SK-N-SH (cell line): ENCODE measurements at regions not wholly inside any gene's neighbourhood (a gene's known extent, or its start where the extent isn't known, plus 50 kb on each side); places are given as distances from the start of the nearest gene placed in this dataset.

Experiments used
- CTCF ChIA-PET: fragments of 300-600, 350-600 bp; formaldehyde crosslinking; extraction: SDS; loops from one replicate; lab custom pipeline; 2021; lab: Yijun Ruan, JAX
- POLR2A ChIA-PET: fragments of 350-600 bp; sonication (Branson Sonifier 250); formaldehyde crosslinking; extraction: SDS; loops from one replicate; lab custom pipeline; 2020; ENCODE audit warnings: antibody characterized with exemption, inconsistent platforms; lab: Yijun Ruan, JAX
- DNase-seq: peaks from one replicate; pipeline ENCODE4 v3.0.0; 2012
- H2AFZ ChIP-seq: fragments of 200-600 bp; sonication (generic); 2 replicates; pipeline ENCODE4 v1.8.1; 2016; ENCODE audit warnings: antibody characterized with exemption, mild to moderate bottlenecking, low read depth
- H3F3A ChIP-seq: fragments of 200-600 bp; sonication (generic); replicated peaks from 2 replicates; pipeline ENCODE3; 2016; ENCODE audit warnings: antibody characterized with exemption, mild to moderate bottlenecking; ENCODE audit not compliant: insufficient read depth
- H3K27ac ChIP-seq, 2 experiments: fragments of 200-500 bp in 1 of 2; fragments of 200-600 bp in 1 of 2; sonication (Bioruptor generic) in 1 of 2; sonication (generic), shearing (Covaris generic) in 1 of 2; 2 replicates each; pipeline versions ENCODE4 v1.5.1 to v1.6.1; 2014 to 2016; ENCODE audit warnings: low read depth in 2 of 2, inconsistent platforms in 1 of 2, low read length in 1 of 2, mild to moderate bottlenecking in 1 of 2, mixed read lengths in 1 of 2
- H3K27me3 ChIP-seq: fragments of 200-600 bp; sonication (generic), shearing (Covaris generic); 2 replicates; pipeline ENCODE4 v1.6.1; 2016; ENCODE audit warnings: mixed run types; ENCODE audit not compliant: insufficient read depth
- H3K36me3 ChIP-seq, 2 experiments: fragments of 200-500 bp in 1 of 2; fragments of 200-600 bp in 1 of 2; sonication (Bioruptor generic) in 1 of 2; sonication (generic) in 1 of 2; replicated peaks in 1 of 2; 2 replicates each; pipeline versions ENCODE3 to v1.5.1; 2014 to 2016; ENCODE audit warnings: low read length in 1 of 2, mild to moderate bottlenecking in 1 of 2; ENCODE audit not compliant: insufficient read depth in 2 of 2, control insufficient read depth in 1 of 2
- H3K4me1 ChIP-seq, 2 experiments: fragments of 200-500 bp in 1 of 2; fragments of 200-600 bp in 1 of 2; sonication (Bioruptor generic) in 1 of 2; sonication (generic), shearing (Covaris generic) in 1 of 2; 2 replicates each; pipeline versions ENCODE4 v1.5.1 to v1.6.1; 2014 to 2016; ENCODE audit warnings: low read depth in 1 of 2, low read length in 1 of 2, mixed run types in 1 of 2; ENCODE audit not compliant: insufficient read depth in 2 of 2, control insufficient read depth in 1 of 2
- H3K4me2 ChIP-seq: fragments of 200-600 bp; sonication (generic), shearing (Covaris generic); 2 replicates; pipeline ENCODE4 v1.6.1; 2017; ENCODE audit warnings: mixed run types
- H3K4me3 ChIP-seq, 2 experiments: fragments of 200-500 bp in 1 of 2; fragments of 200-600 bp in 1 of 2; sonication (Bioruptor generic) in 1 of 2; sonication (generic), shearing (Covaris generic) in 1 of 2; 2 replicates each; pipeline versions ENCODE4 v1.5.1 to v1.8.1; 2014 to 2016; ENCODE audit warnings: low read depth in 2 of 2, inconsistent platforms in 1 of 2, low read length in 1 of 2, mild to moderate bottlenecking in 1 of 2, mixed read lengths in 1 of 2, moderate library complexity in 1 of 2
- H3K79me2 ChIP-seq: fragments of 200-600 bp; sonication (generic); 2 replicates; pipeline ENCODE4 v1.8.1; 2017; ENCODE audit warnings: mild to moderate bottlenecking; ENCODE audit not compliant: insufficient read depth
- H3K9ac ChIP-seq: fragments of 200-600 bp; sonication (generic); 2 replicates; pipeline ENCODE4 v1.6.1; 2017; ENCODE audit warnings: mixed run types
- H3K9me2 ChIP-seq: fragments of 200-600 bp; sonication (generic); 2 replicates; pipeline ENCODE4 v1.6.1; 2017; ENCODE audit warnings: mixed run types
- H3K9me3 ChIP-seq: fragments of 200-600 bp; sonication (generic); 2 replicates; pipeline ENCODE4 v1.6.1; 2017; ENCODE audit warnings: mixed run types, mild to moderate bottlenecking, moderate library complexity
- H4K20me1 ChIP-seq: fragments of 200-600 bp; sonication (generic); 2 replicates; pipeline ENCODE4 v1.6.1; 2017; ENCODE audit warnings: mild to moderate bottlenecking, mixed run types; ENCODE audit not compliant: insufficient read depth
- CHD2 ChIP-seq: fragments of 150-350 bp; IDR thresholded peaks from 2 replicates; pipeline ENCODE4 v1.6.1; 2018; ENCODE audit warnings: low read length; ENCODE audit not compliant: partially characterized antibody
- CTCF ChIP-seq: fragments of 200-600 bp; sonication (generic); IDR thresholded peaks from 2 replicates; pipeline ENCODE4 v1.6.1; 2017; ENCODE audit warnings: antibody characterized with exemption, mild to moderate bottlenecking, moderate library complexity
- ELF1 ChIP-seq: IDR thresholded peaks from 2 replicates; pipeline ENCODE4 v1.4.0; 2012
- EP300 ChIP-seq, 2 experiments: IDR thresholded peaks; 2 replicates each; pipeline versions ENCODE4 v1.4.0 to v1.6.1; 2012; ENCODE audit warnings: borderline replicate concordance in 1 of 2, low read depth in 1 of 2, low read length in 1 of 2
- EZH2phosphoT487 ChIP-seq: fragments of 200-600 bp; sonication (generic); IDR thresholded peaks from 2 replicates; pipeline ENCODE4 v1.6.1; 2017; ENCODE audit warnings: low read depth, mixed run types, mild to moderate bottlenecking, antibody characterized with exemption, moderate library complexity, borderline replicate concordance
- FOXJ3 ChIP-seq: sonication (generic); formaldehyde crosslinking; IDR thresholded peaks from 2 replicates; pipeline ENCODE4 v1.5.1; 2020; ENCODE audit warnings: mild to moderate bottlenecking, missing genetic modification reagents
- GABPA ChIP-seq: IDR thresholded peaks from 2 replicates; pipeline ENCODE4 v1.4.0; 2012; ENCODE audit warnings: low read depth, mild to moderate bottlenecking
- GATA2 ChIP-seq: sonication (generic); formaldehyde crosslinking; IDR thresholded peaks from 2 replicates; pipeline ENCODE4 v1.5.0; 2020; ENCODE audit warnings: mild to moderate bottlenecking, missing genetic modification reagents
- IRF3 ChIP-seq: fragments of 150-350 bp; IDR thresholded peaks from 2 replicates; pipeline ENCODE4 v1.6.1; 2016; ENCODE audit warnings: mild to moderate bottlenecking, low read depth, low read length
- JUND ChIP-seq: IDR thresholded peaks from 2 replicates; pipeline ENCODE4 v1.4.0; 2012
- MAX ChIP-seq: IDR thresholded peaks from 2 replicates; pipeline ENCODE4 v1.4.0; 2012; ENCODE audit warnings: low read depth
- MEF2A ChIP-seq: IDR thresholded peaks from 2 replicates; pipeline ENCODE4 v1.4.0; 2012; ENCODE audit warnings: low read depth, borderline replicate concordance
- MXI1 ChIP-seq: IDR thresholded peaks from 2 replicates; pipeline ENCODE4 v1.6.1; 2012; ENCODE audit warnings: mild to moderate bottlenecking, low read depth, low read length, improper control_type of control experiment
- NRF1 ChIP-seq: IDR thresholded peaks from 2 replicates; pipeline ENCODE4 v1.6.1; 2012; ENCODE audit warnings: low read depth, mild to moderate bottlenecking, low read length
- RCOR1 ChIP-seq: fragments of 150-350 bp; IDR thresholded peaks from 2 replicates; pipeline ENCODE4 v1.6.1; 2017; ENCODE audit warnings: antibody characterized with exemption, low read length
- REST ChIP-seq: IDR thresholded peaks from 2 replicates; pipeline ENCODE4 v1.6.1; 2012; ENCODE audit warnings: mild to moderate bottlenecking, low read depth, low read length, moderate library complexity
- RFX5 ChIP-seq: IDR thresholded peaks from 2 replicates; pipeline ENCODE4 v1.6.1; 2012; ENCODE audit warnings: mild to moderate bottlenecking, improper control_type of control experiment, low read length
- SMC3 ChIP-seq: IDR thresholded peaks from 2 replicates; pipeline ENCODE4 v1.6.1; 2012; ENCODE audit warnings: low read depth, low read length, improper control_type of control experiment
- TCF12 ChIP-seq: IDR thresholded peaks from 2 replicates; pipeline ENCODE4 v1.4.0; 2012
- TEAD4 ChIP-seq: IDR thresholded peaks from 2 replicates; pipeline ENCODE4 v1.4.0; 2012; ENCODE audit warnings: mild to moderate bottlenecking, borderline replicate concordance; ENCODE audit not compliant: insufficient read depth
- YY1 ChIP-seq: IDR thresholded peaks from 2 replicates; pipeline ENCODE4 v1.4.0; 2012; ENCODE audit warnings: low read depth, mild to moderate bottlenecking
- WGBS: methylation state at CpG from one replicate; pipeline ENCODE4 v1.1.6; 2017; ENCODE audit warnings: low lambda C conversion rate; 5-methylcytosine and 5-hydroxymethylcytosine counted together

- CTCF ChIA-PET = interaction anchor here (0.8 kb wide), 1 partner anchor 93 kb away, joined by 3 read pairs; no protein-coding TSS in a partner anchor
- POLR2A ChIA-PET = no interaction called here
Observed at GRCh38 chr4:94397635-94398034, 54.1 kb upstream of the PDLIM5 start.

GRCh38 chr4:94399277-94399676 is 52.5 kb upstream of the PDLIM5 start:
- CTCF ChIA-PET = no interaction called here
- Histone ChIP-seq H3K27me3 (no peaks in the 10 kb centered on the region), H3K9ac (no peak overlapping the region), H3K9me2 (no peaks in the 10 kb centered on the region), H3K4me2 (no peak overlapping the region), H3K9me3 (no peaks in the 10 kb centered on the region), H4K20me1 (no peaks in the 10 kb centered on the region), H3F3A (peaks cover 4% of the 10 kb centered on the region), H3K36me3 (no peaks in the 10 kb centered on the region), H3K4me1 (no peaks in the 10 kb centered on the region), H2AFZ (no peak overlapping the region), H3K79me2 (no peaks in the 10 kb centered on the region), H3K4me3 (no peak overlapping the region), H3K27ac (no peak overlapping the region)
- no peak for DNase-seq
- POLR2A ChIA-PET = no interaction called here
- 76% methylated on average over 2 of the region's 2 CpGs for WGBS
- no peak for TF ChIP-seq NRF1
- no peak for TF ChIP-seq JUND
- no peak for TF ChIP-seq GATA2 (CRISPR knock-in tag)
- TF ChIP-seq EZH2phosphoT487 = no peak
- TF ChIP-seq FOXJ3 (CRISPR knock-in tag) = no peak
- TF ChIP-seq EP300 (IDR thresholded peaks at IDR 0.05; ENCODE audit: borderline replicate concordance in 1 of 2, low read depth in 1 of 2, low read length in 1 of 2) = no peak
- TF ChIP-seq TEAD4 = no peak
- TF ChIP-seq RCOR1 = no peak
- TF ChIP-seq IRF3 = no peak
- no peak for TF ChIP-seq CTCF
- no peak for TF ChIP-seq GABPA
- TF ChIP-seq CHD2 = no peak
- TF ChIP-seq YY1 = no peak
- TF ChIP-seq MAX = no peak

More at GRCh38 chr4:94397635-94398034, 54.1 kb upstream of the PDLIM5 start:
- Histone ChIP-seq H3K27ac (no peak overlapping the region), H3K4me3 (no peak overlapping the region), H3K4me1 (no peaks in the 10 kb centered on the region), H3K27me3 (no peaks in the 10 kb centered on the region), H3K79me2 (no peaks in the 10 kb centered on the region), H2AFZ (no peak overlapping the region), H4K20me1 (no peaks in the 10 kb centered on the region), H3K4me2 (no peak overlapping the region), H3K9ac (no peak overlapping the region), H3K36me3 (no peaks in the 10 kb centered on the region), H3K9me3 (no peaks in the 10 kb centered on the region), H3K9me2 (no peaks in the 10 kb centered on the region), H3F3A (peaks cover 4% of the 10 kb centered on the region)
- 60% methylated on average over 2 of the region's 2 CpGs for WGBS
- DNase-seq = no peak
- TF ChIP-seq RFX5 = no peak
- TF ChIP-seq MXI1 = no peak
- no peak for TF ChIP-seq FOXJ3 (CRISPR knock-in tag)
- no peak for TF ChIP-seq RCOR1
- no peak for TF ChIP-seq REST
- TF ChIP-seq YY1 = no peak
- no peak for TF ChIP-seq TCF12
- TF ChIP-seq MEF2A = no peak
- no peak for TF ChIP-seq ELF1
- TF ChIP-seq EP300 (IDR thresholded peaks at IDR 0.05; ENCODE audit: borderline replicate concordance in 1 of 2, low read depth in 1 of 2, low read length in 1 of 2) = no peak
- no peak for TF ChIP-seq SMC3
